DOHH2 (cell line): ENCODE measurements at regions not wholly inside any gene's neighbourhood (a gene's known extent, or its start where the extent isn't known, plus 50 kb on each side); places are given as distances from the start of the nearest gene placed in this dataset.
"Not testable (repeated sequence)": the region's sequence is repeated elsewhere in the genome, so short reads cannot be mapped to it uniquely, and the experiment has no call there.

Source experiments
- CTCF ChIP-seq: fragments of 200-600 bp; sonication (generic); IDR thresholded peaks from one replicate; pipeline ENCODE4 v1.5.1; 2014; ENCODE audit warnings: antibody characterized with exemption, mild to moderate bottlenecking, low read depth, low read length; ENCODE audit not compliant: poor library complexity, severe bottlenecking
- EZH2phosphoT487 ChIP-seq: fragments of 200-600 bp; sonication (generic); IDR thresholded peaks from 2 replicates; pipeline ENCODE4 v1.6.1; 2017; ENCODE audit warnings: borderline replicate concordance, mild to moderate bottlenecking, antibody characterized with exemption, low read length, moderate library complexity, mixed read lengths

- TF ChIP-seq CTCF, EZH2phosphoT487: not testable (repeated sequence)
These were observed 111.3 kb downstream of the OTOP1 start for GRCh38 chr4:4115381-4115780.
